HG03460 (cell line): ENCODE measurements at regions not wholly inside any gene's neighbourhood (a gene's known extent, or its start where the extent isn't known, plus 50 kb on each side); places are given as distances from the start of the nearest gene placed in this dataset.

Experiments
- ATAC-seq: cut with Tn5 transposase; IDR thresholded peaks from one replicate; pipeline ENCODE4 v1.9.1; 2021; ENCODE audit not compliant: unreplicated experiment

- ATAC-seq, result no peak
Observed at GRCh38 chr15:93185796-93186195, 96.8 kb upstream of the RGMA start.

- ATAC-seq, result no peak
Observed at GRCh38 chr15:93182703-93183205, 93.7 kb upstream of the RGMA start.

GRCh38 chr15:93180656-93181055 is 91.6 kb upstream of the RGMA start:
- ATAC-seq, result no peak

- ATAC-seq, result no peak
Observed at GRCh38 chr15:93180128-93180527, 91.1 kb upstream of the RGMA start.

GRCh38 chr15:93179700-93180102 is 90.7 kb upstream of the RGMA start:
- no peak for ATAC-seq

- no peak for ATAC-seq
Observed at GRCh38 chr15:93179072-93179471, 90.1 kb upstream of the RGMA start.

GRCh38 chr15:93178371-93178770 is 89.4 kb upstream of the RGMA start:
- ATAC-seq, result no peak

- ATAC-seq, result no peak
Observed at GRCh38 chr15:93176065-93176464, 87.1 kb upstream of the RGMA start.

- ATAC-seq, result no peak
Observed at GRCh38 chr15:93174836-93175235, 85.8 kb upstream of the RGMA start.

GRCh38 chr15:93173369-93173768 is 84.4 kb upstream of the RGMA start:
- no peak for ATAC-seq

- ATAC-seq, result no peak
Observed at GRCh38 chr15:93171476-93171875, 82.5 kb upstream of the RGMA start.

- no peak for ATAC-seq
Observed at GRCh38 chr15:93170329-93170728, 81.3 kb upstream of the RGMA start.

GRCh38 chr15:93168910-93169309 is 79.9 kb upstream of the RGMA start:
- ATAC-seq, result no peak

- no peak for ATAC-seq
Observed at GRCh38 chr15:93167291-93167690, 78.3 kb upstream of the RGMA start.

GRCh38 chr15:93166675-93167074 is 77.7 kb upstream of the RGMA start:
- ATAC-seq, result no peak

- ATAC-seq, result no peak
Observed at GRCh38 chr15:93165734-93166470, 76.9 kb upstream of the RGMA start.

- ATAC-seq, result no peak
Observed at GRCh38 chr15:93164409-93164808, 75.4 kb upstream of the RGMA start.

- ATAC-seq, result no peak
Observed at GRCh38 chr15:93162560-93162959, 73.5 kb upstream of the RGMA start.

GRCh38 chr15:93159930-93160329 is 70.9 kb upstream of the RGMA start:
- no peak for ATAC-seq

GRCh38 chr15:93158097-93158900 is 69.3 kb upstream of the RGMA start:
- no peak for ATAC-seq

GRCh38 chr15:93154666-93155065 is 65.7 kb upstream of the RGMA start:
- no peak for ATAC-seq

GRCh38 chr15:93152951-93153350 is 63.9 kb upstream of the RGMA start:
- no peak for ATAC-seq
